HCT116 (cell line): ENCODE measurements at regions not wholly inside any gene's neighbourhood (a gene's known extent, or its start where the extent isn't known, plus 50 kb on each side); places are given as distances from the start of the nearest gene placed in this dataset.

Source experiments
- ATAC-seq: fragments of 200-7000 bp; cut with Tn5 transposase; 2 replicates; pipeline ENCODE4 v1.9.1; 2020; ENCODE audit warnings: mild to moderate bottlenecking, moderate library complexity
- BruUV-seq: library from RNA; stranded (reverse); fragments of 400-500 nt; replicated peaks from 2 replicates; lab custom pipeline; 2021; lab: Mats Ljungman, UMichigan
- CTCF ChIA-PET: fragments of 300-600 bp; sonication (Branson Sonifier 250); formaldehyde crosslinking; loops from one replicate; lab custom pipeline; 2021; ENCODE audit warnings: antibody characterized with exemption; lab: Charles Lee
- POLR2A ChIA-PET: fragments of 300-600, 350-600 bp; sonication (Branson Sonifier 250); formaldehyde crosslinking; loops from one replicate; lab custom pipeline; 2021; ENCODE audit warnings: antibody characterized with exemption; lab: Charles Lee
- RAD21 ChIA-PET, 2 experiments: fragments of 300-600 bp; sonication (Branson Sonifier 250); formaldehyde crosslinking; loops; one replicate each; lab custom pipeline; 2023; ENCODE audit warnings: low total read pairs in 2 of 2; ENCODE audit not compliant: uncharacterized antibody in 2 of 2, unreplicated experiment in 2 of 2, low non-redundant PET in 1 of 2; lab: Charles Lee
- DNase-seq: peaks from one replicate; pipeline ENCODE4 v3.0.0-alpha.2; 2010; ENCODE audit warnings: low read depth, low spot score
- H2AFZ ChIP-seq: fragments of 200-600 bp; shearing (Covaris generic), sonication (generic); 2 replicates; pipeline ENCODE4 v1.6.1; 2017; ENCODE audit warnings: low read depth, mixed run types, mixed read lengths, antibody characterized with exemption, low read length; ENCODE audit not compliant: poor library complexity, severe bottlenecking
- H3K27ac ChIP-seq: 2 replicates; pipeline ENCODE4 v1.5.1; 2012; ENCODE audit warnings: low read depth, low read length
- H3K27me3 ChIP-seq: fragments of 200-600 bp; sonication (generic); 2 replicates; pipeline ENCODE4 v1.6.1; 2016; ENCODE audit warnings: mixed run types, low read length, mixed read lengths; ENCODE audit not compliant: insufficient read depth
- H3K36me3 ChIP-seq, 2 experiments: fragments of 200-500 bp in 1 of 2; fragments of 200-600 bp in 1 of 2; sonication (Bioruptor generic) in 1 of 2; sonication (generic) in 1 of 2; 2 replicates each; pipeline versions ENCODE4 v1.5.1 to v1.6.1; 2014 to 2016; ENCODE audit warnings: low read length in 2 of 2, inconsistent platforms in 1 of 2, mixed read lengths in 1 of 2, mixed run types in 1 of 2; ENCODE audit not compliant: insufficient read depth in 2 of 2, control insufficient read depth in 1 of 2
- H3K4me1 ChIP-seq, 2 experiments: fragments of 200-600 bp in 1 of 2; sonication (generic) in 1 of 2; 2 replicates each; pipeline versions ENCODE4 v1.5.1 to v1.6.1; 2012 to 2017; ENCODE audit warnings: low read length in 2 of 2, inconsistent platforms in 1 of 2, mild to moderate bottlenecking in 1 of 2, mixed read lengths in 1 of 2, mixed run types in 1 of 2, moderate library complexity in 1 of 2; ENCODE audit not compliant: insufficient read depth in 2 of 2, control insufficient read depth in 1 of 2
- H3K4me2 ChIP-seq: fragments of 200-600 bp; sonication (generic); 2 replicates; pipeline ENCODE4 v1.6.1; 2017; ENCODE audit warnings: mixed run types, low read length, mixed read lengths
- H3K4me3 ChIP-seq, 2 experiments: fragments of 200-600 bp in 1 of 2; sonication (generic) in 1 of 2; replicated peaks in 1 of 2; 2 replicates each; pipeline ENCODE4 v1.5.1; 2011 to 2016; ENCODE audit warnings: low read length in 2 of 2, control low read depth in 1 of 2, low read depth in 1 of 2, mild to moderate bottlenecking in 1 of 2, mixed read lengths in 1 of 2, mixed run types in 1 of 2
- H3K79me2 ChIP-seq: fragments of 200-600 bp; sonication (generic); 2 replicates; pipeline ENCODE4 v1.6.1; 2017; ENCODE audit warnings: mild to moderate bottlenecking, mixed run types, low read length, moderate library complexity, mixed read lengths; ENCODE audit not compliant: insufficient read depth
- H3K9ac ChIP-seq: fragments of 200-600 bp; sonication (generic); 2 replicates; pipeline ENCODE4 v1.6.1; 2016; ENCODE audit warnings: low read length, mixed read lengths
- H3K9me2 ChIP-seq: fragments of 200-600 bp; sonication (generic), shearing (Covaris generic); 2 replicates; pipeline ENCODE4 v1.6.1; 2017; ENCODE audit warnings: mixed run types, mild to moderate bottlenecking, moderate library complexity; ENCODE audit not compliant: insufficient read depth
- H3K9me3 ChIP-seq, 2 experiments: fragments of 200-500 bp in 1 of 2; fragments of 200-600 bp in 1 of 2; sonication (Bioruptor generic) in 1 of 2; sonication (generic) in 1 of 2; 2 replicates each; pipeline ENCODE4 v1.6.1; 2014 to 2017; ENCODE audit warnings: low read length in 2 of 2, mixed read lengths in 2 of 2, inconsistent platforms in 1 of 2, low read depth in 1 of 2, mild to moderate bottlenecking in 1 of 2, mixed run types in 1 of 2, moderate library complexity in 1 of 2; ENCODE audit not compliant: control insufficient read depth in 1 of 2, insufficient read depth in 1 of 2
- H4K20me1 ChIP-seq: fragments of 200-600 bp; sonication (generic), shearing (Covaris generic); 2 replicates; pipeline ENCODE4 v1.6.1; 2017; ENCODE audit warnings: mixed run types, mild to moderate bottlenecking, moderate library complexity; ENCODE audit not compliant: insufficient read depth
- CBX3 ChIP-seq: IDR thresholded peaks from 2 replicates; pipeline ENCODE4 v1.6.1; 2012; ENCODE audit warnings: low read depth
- ELF1 ChIP-seq: IDR thresholded peaks from 2 replicates; pipeline ENCODE4 v1.6.1; 2012; ENCODE audit warnings: low read depth, borderline replicate concordance
- EZH2 ChIP-seq: fragments of 200-600 bp; sonication (generic); IDR thresholded peaks from 2 replicates; pipeline ENCODE4 v1.6.1; 2017; ENCODE audit warnings: antibody characterized with exemption, mixed run types
- EZH2phosphoT487 ChIP-seq: fragments of 200-600 bp; IDR thresholded peaks from 2 replicates; pipeline ENCODE4 v1.6.1; 2018; ENCODE audit warnings: antibody characterized with exemption, borderline replicate concordance
- FOSL1 ChIP-seq: IDR thresholded peaks from 2 replicates; pipeline ENCODE4 v1.6.1; 2012; ENCODE audit warnings: low read depth
- SIN3A ChIP-seq: IDR thresholded peaks from 2 replicates; pipeline ENCODE4 v1.6.1; 2012; ENCODE audit warnings: low read depth
- SP1 ChIP-seq: IDR thresholded peaks from 2 replicates; pipeline ENCODE4 v1.6.1; 2012; ENCODE audit warnings: low read depth
- SRF ChIP-seq: IDR thresholded peaks from 2 replicates; pipeline ENCODE4 v1.6.1; 2012; ENCODE audit warnings: low read depth
- YY1 ChIP-seq: IDR thresholded peaks from 2 replicates; pipeline ENCODE4 v1.6.1; 2011; ENCODE audit warnings: low read length, low read depth, moderate library complexity, mild to moderate bottlenecking; ENCODE audit not compliant: insufficient replicate concordance; ENCODE audit errors: extremely low read depth
- intact Hi-C: fragments of 100-400 bp; cut with micrococcal nuclease; formaldehyde crosslinking; loops from 2 replicates; pipeline ENCODE4 v1.10.0; 2022
- TF ChIP-seq, protein P1 (sequence below): IDR thresholded peaks from 2 replicates; pipeline ENCODE4 v1.6.1; 2011; ENCODE audit warnings: mild to moderate bottlenecking, low read length, moderate library complexity; ENCODE audit not compliant: insufficient replicate concordance; ENCODE audit errors: extremely low read depth
- TF ChIP-seq, protein P2 (sequence below), 3 experiments: fragments of 200-600 bp in 1 of 3; sonication (generic) in 1 of 3; IDR thresholded peaks in 2 of 3; conservative IDR thresholded peaks in 1 of 3; 2 replicates each; pipeline ENCODE4 v1.5.1; 2012 to 2017; ENCODE audit warnings: low read depth in 2 of 3, low read length in 2 of 3, antibody characterized with exemption in 1 of 3, borderline replicate concordance in 1 of 3, control low read depth in 1 of 3, mild to moderate bottlenecking in 1 of 3, mixed read lengths in 1 of 3, mixed run types in 1 of 3, moderate library complexity in 1 of 3; ENCODE audit not compliant: insufficient read depth in 1 of 3

DNA sequence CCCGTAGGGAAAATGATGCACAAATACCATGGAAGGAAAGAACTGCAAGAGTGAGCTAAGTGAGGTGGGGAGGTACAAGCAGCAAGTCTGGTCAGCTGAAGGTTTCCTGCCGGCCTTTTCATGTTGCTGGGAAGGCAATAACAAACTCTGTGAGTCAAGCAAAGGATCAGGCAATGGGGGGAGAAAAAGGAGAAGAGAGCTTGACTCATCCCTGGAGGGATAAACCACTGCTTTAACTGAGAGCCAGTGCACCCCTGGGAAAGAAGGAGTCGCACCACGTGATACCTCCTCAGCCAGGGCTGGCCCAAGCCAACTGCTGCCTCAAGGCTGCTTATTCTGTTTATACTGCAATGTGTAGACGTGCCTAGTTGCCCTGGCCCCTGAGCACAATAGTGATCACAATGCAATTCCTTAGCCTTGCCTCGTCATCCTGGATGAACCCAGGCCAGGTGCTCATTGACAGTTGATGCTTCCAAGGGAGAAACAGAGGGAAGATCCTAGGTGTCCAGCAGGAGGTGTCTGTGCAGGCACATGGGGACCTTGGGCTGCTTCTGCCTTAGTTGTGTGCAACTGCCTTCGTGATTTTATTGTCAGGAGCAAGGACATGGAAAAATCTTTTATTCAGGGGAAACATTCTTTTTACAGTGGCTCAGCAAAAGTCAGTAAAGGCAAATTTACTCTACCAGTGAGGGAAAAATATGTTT, 203.0 kb upstream of the TUT7 start:
- POLR2A ChIA-PET, result no interaction called here
- H3K36me3 ChIP-seq, result no peaks in the 10 kb centered on the region
- TF ChIP-seq, protein P1, sequence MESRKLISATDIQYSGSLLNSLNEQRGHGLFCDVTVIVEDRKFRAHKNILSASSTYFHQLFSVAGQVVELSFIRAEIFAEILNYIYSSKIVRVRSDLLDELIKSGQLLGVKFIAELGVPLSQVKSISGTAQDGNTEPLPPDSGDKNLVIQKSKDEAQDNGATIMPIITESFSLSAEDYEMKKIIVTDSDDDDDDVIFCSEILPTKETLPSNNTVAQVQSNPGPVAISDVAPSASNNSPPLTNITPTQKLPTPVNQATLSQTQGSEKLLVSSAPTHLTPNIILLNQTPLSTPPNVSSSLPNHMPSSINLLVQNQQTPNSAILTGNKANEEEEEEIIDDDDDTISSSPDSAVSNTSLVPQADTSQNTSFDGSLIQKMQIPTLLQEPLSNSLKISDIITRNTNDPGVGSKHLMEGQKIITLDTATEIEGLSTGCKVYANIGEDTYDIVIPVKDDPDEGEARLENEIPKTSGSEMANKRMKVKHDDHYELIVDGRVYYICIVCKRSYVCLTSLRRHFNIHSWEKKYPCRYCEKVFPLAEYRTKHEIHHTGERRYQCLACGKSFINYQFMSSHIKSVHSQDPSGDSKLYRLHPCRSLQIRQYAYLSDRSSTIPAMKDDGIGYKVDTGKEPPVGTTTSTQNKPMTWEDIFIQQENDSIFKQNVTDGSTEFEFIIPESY, result no peak
- TF ChIP-seq, all 23 proteins: peak for 0
- ATAC-seq (peak; percentile 34; the same call in 1 of the 2 replicates), DNase-seq (no peak)
- H3K4me3 ChIP-seq, result no peak overlapping the region
- no peak overlapping the region for H3K27ac ChIP-seq
- no TSS peak for BruUV-seq
- no peaks in the 10 kb centered on the region for H3K79me2 ChIP-seq
- no peaks in the 10 kb centered on the region for H3K9me3 ChIP-seq
- no peak overlapping the region for H2AFZ ChIP-seq
- H3K4me2 ChIP-seq, result no peak overlapping the region
- H3K9me2 ChIP-seq, result no peaks in the 10 kb centered on the region
- RAD21 ChIA-PET, result no interaction called here
- intact Hi-C loops, result no loop called here
- no peaks in the 10 kb centered on the region for H4K20me1 ChIP-seq
- H3K27me3 ChIP-seq, result peaks cover 43% of the 10 kb centered on the region
- CTCF ChIA-PET, result no interaction called here
- no peak overlapping the region for H3K9ac ChIP-seq
- no peaks in the 10 kb centered on the region for H3K4me1 ChIP-seq

DNA sequence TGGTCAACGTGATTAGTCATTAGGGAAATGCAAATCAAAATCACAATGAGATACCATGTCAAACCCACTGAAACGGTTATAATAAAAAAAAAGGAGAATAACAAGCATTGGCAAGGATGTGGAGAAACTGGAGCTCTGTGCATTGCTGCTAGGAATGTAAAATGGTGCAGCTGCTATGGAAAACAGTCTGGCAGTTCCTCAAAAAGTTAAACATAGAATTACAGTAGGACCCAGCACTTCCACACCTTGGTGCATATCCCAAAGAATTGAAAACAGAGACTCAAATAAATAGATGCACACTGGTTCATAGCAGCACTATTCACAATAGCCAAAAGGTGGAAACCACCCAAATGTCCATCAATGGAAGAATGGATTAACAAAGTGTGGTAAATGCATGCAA, 201.5 kb upstream of the TUT7 start:
- ATAC-seq (no peak), DNase-seq (no peak)
- no peak overlapping the region for H3K4me3 ChIP-seq
- H3K9me3 ChIP-seq, result no peaks in the 10 kb centered on the region
- intact Hi-C loops, result no loop called here
- no peak overlapping the region for H3K27ac ChIP-seq
- ChIA-PET POLR2A (no interaction called here), CTCF (no interaction called here), RAD21 (no interaction called here)
- no peak overlapping the region for H3K9ac ChIP-seq
- BruUV-seq, result no TSS peak
- H3K9me2 ChIP-seq, result no peaks in the 10 kb centered on the region
- H3K27me3 ChIP-seq, result peaks cover 28% of the 10 kb centered on the region
- no peaks in the 10 kb centered on the region for H3K79me2 ChIP-seq
- TF ChIP-seq, protein P2, sequence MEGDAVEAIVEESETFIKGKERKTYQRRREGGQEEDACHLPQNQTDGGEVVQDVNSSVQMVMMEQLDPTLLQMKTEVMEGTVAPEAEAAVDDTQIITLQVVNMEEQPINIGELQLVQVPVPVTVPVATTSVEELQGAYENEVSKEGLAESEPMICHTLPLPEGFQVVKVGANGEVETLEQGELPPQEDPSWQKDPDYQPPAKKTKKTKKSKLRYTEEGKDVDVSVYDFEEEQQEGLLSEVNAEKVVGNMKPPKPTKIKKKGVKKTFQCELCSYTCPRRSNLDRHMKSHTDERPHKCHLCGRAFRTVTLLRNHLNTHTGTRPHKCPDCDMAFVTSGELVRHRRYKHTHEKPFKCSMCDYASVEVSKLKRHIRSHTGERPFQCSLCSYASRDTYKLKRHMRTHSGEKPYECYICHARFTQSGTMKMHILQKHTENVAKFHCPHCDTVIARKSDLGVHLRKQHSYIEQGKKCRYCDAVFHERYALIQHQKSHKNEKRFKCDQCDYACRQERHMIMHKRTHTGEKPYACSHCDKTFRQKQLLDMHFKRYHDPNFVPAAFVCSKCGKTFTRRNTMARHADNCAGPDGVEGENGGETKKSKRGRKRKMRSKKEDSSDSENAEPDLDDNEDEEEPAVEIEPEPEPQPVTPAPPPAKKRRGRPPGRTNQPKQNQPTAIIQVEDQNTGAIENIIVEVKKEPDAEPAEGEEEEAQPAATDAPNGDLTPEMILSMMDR (IDR thresholded peaks at IDR 0.05 in 2 of 3, conservative IDR thresholded peaks at IDR 0.05 in 1 of 3; ENCODE audit: borderline replicate concordance in 1 of 3, insufficient read depth in 1 of 3, low read depth in 2 of 3, low read length in 2 of 3), result no peak
- TF ChIP-seq SP1, result no peak
- TF ChIP-seq, protein P1, result no peak
- no peak for TF ChIP-seq EZH2phosphoT487
- no peak for TF ChIP-seq EZH2
- TF ChIP-seq FOSL1, result no peak
- no peak for TF ChIP-seq SRF
- no peak for TF ChIP-seq SIN3A
- TF ChIP-seq YY1, result no peak
- no peak for TF ChIP-seq CBX3
- no peak for TF ChIP-seq ELF1
- H3K4me2 ChIP-seq, result no peak overlapping the region
- H2AFZ ChIP-seq, result no peak overlapping the region
- H4K20me1 ChIP-seq, result no peaks in the 10 kb centered on the region
- H3K4me1 ChIP-seq, result no peaks in the 10 kb centered on the region
- H3K36me3 ChIP-seq, result no peaks in the 10 kb centered on the region
